GM23338 (cell line): ENCODE measurements at regions not wholly inside any gene's neighbourhood (a gene's known extent, or its start where the extent isn't known, plus 50 kb on each side); places are given as distances from the start of the nearest gene placed in this dataset.

Source experiments
- ATAC-seq: fragments of 200-7000 bp; cut with Tn5 transposase; 3 replicates; pipeline ENCODE4 v1.9.1; 2020
- DNase-seq: peaks from one replicate; pipeline ENCODE4 v3.0.0-alpha.2; 2015; ENCODE audit warnings: low spot score
- H2AFZ ChIP-seq: fragments of 200-600 bp; sonication (generic); 2 replicates; pipeline ENCODE4 v1.8.0; 2016; ENCODE audit warnings: antibody characterized with exemption, mild to moderate bottlenecking, moderate library complexity
- H3F3A ChIP-seq: fragments of 200-600 bp; sonication (generic); replicated peaks from 2 replicates; pipeline ENCODE4 v1.8.0; 2017; ENCODE audit warnings: antibody characterized with exemption, mixed run types, low read depth
- H3K27ac ChIP-seq: fragments of 200-600 bp; sonication (generic); 2 replicates; pipeline ENCODE4 v1.6.1; 2016; ENCODE audit warnings: low read depth
- H3K27me3 ChIP-seq: fragments of 200-600 bp; sonication (generic); 2 replicates; pipeline ENCODE4 v1.8.0; 2016; ENCODE audit warnings: mild to moderate bottlenecking, mixed run types, moderate library complexity; ENCODE audit not compliant: insufficient read depth
- H3K36me3 ChIP-seq: fragments of 200-600 bp; sonication (generic); 2 replicates; pipeline ENCODE4 v1.8.0; 2016; ENCODE audit warnings: mild to moderate bottlenecking; ENCODE audit not compliant: insufficient read depth
- H3K4me1 ChIP-seq: fragments of 200-600 bp; sonication (generic); 2 replicates; pipeline ENCODE4 v1.8.0; 2016; ENCODE audit warnings: mild to moderate bottlenecking, moderate library complexity; ENCODE audit not compliant: insufficient read depth
- H3K4me2 ChIP-seq: fragments of 200-600 bp; sonication (generic); 2 replicates; pipeline ENCODE4 v1.7.1; 2017; ENCODE audit warnings: mixed run types
- H3K4me3 ChIP-seq: fragments of 200-600 bp; sonication (generic); 2 replicates; pipeline ENCODE4 v1.6.1; 2016; ENCODE audit warnings: mixed run types
- H3K79me2 ChIP-seq: fragments of 200-600 bp; sonication (generic); replicated peaks from 2 replicates; pipeline ENCODE4 v1.8.0; 2017; ENCODE audit warnings: mild to moderate bottlenecking; ENCODE audit not compliant: insufficient read depth
- H3K9me2 ChIP-seq: fragments of 200-600 bp; sonication (generic); 2 replicates; pipeline ENCODE4 v1.8.0; 2017; ENCODE audit not compliant: insufficient read depth
- H4K20me1 ChIP-seq: fragments of 200-600 bp; sonication (generic); replicated peaks from 2 replicates; pipeline ENCODE4 v1.8.0; 2017; ENCODE audit warnings: mild to moderate bottlenecking; ENCODE audit not compliant: insufficient read depth
- H3K27ac Mint-ChIP-seq: 2 replicates; pipeline ENCODE4 v1.8.0; 2020; ENCODE audit warnings: inconsistent platforms, mild to moderate bottlenecking, moderate library complexity, mixed read lengths
- H3K27me3 Mint-ChIP-seq: 3 replicates; pipeline ENCODE4 v1.8.0; 2022; ENCODE audit warnings: low read depth, mild to moderate bottlenecking, moderate library complexity, mixed read lengths, inconsistent platforms; ENCODE audit not compliant: insufficient read depth, poor library complexity
- H3K36me3 Mint-ChIP-seq: 3 replicates; pipeline ENCODE4 v1.8.0; 2021; ENCODE audit warnings: low read depth, mild to moderate bottlenecking, inconsistent platforms, moderate library complexity, mixed read lengths
- H3K4me1 Mint-ChIP-seq: 3 replicates; pipeline ENCODE4 v1.8.0; 2020; ENCODE audit warnings: mild to moderate bottlenecking, inconsistent platforms, mixed read lengths
- H3K4me3 Mint-ChIP-seq: 3 replicates; pipeline ENCODE4 v1.8.0; 2021; ENCODE audit warnings: moderate library complexity, mild to moderate bottlenecking, inconsistent platforms, mixed read lengths
- H3K9me3 Mint-ChIP-seq: 3 replicates; pipeline ENCODE4 v1.8.0; 2020; ENCODE audit warnings: moderate library complexity, mild to moderate bottlenecking, inconsistent platforms, mixed read lengths
- CREB1 ChIP-seq: fragments of 250-450 bp; sonication (Bioruptor Pico); IDR thresholded peaks from 2 replicates; pipeline ENCODE4 v1.5.0; 2020; ENCODE audit warnings: low read depth, mild to moderate bottlenecking, moderate library complexity
- CTCF ChIP-seq, 2 experiments: fragments of 200-600 bp in 1 of 2; sonication (generic) in 1 of 2; conservative IDR thresholded peaks; 2 replicates each; pipeline versions ENCODE4 v1.5.1 to v1.6.1; 2016 to 2017; ENCODE audit warnings: antibody characterized with exemption in 2 of 2, low read depth in 2 of 2, mild to moderate bottlenecking in 2 of 2, moderate library complexity in 1 of 2
- ETS1 ChIP-seq: IDR thresholded peaks from 2 replicates; pipeline ENCODE4 v1.6.1; 2016; ENCODE audit warnings: antibody characterized with exemption
- EZH2 ChIP-seq: fragments of 200-600 bp; sonication (generic); IDR thresholded peaks from one replicate; pipeline ENCODE4 v1.8.0; 2017; ENCODE audit warnings: antibody characterized with exemption, mild to moderate bottlenecking, low read depth; ENCODE audit not compliant: unreplicated experiment
- EZH2phosphoT487 ChIP-seq: fragments of 200-600 bp; sonication (generic); IDR thresholded peaks from one replicate; pipeline ENCODE4 v1.8.1; 2018; ENCODE audit warnings: antibody characterized with exemption; ENCODE audit not compliant: unreplicated experiment
- JUNB ChIP-seq: IDR thresholded peaks from one replicate; pipeline ENCODE4 v1.6.1; 2016; ENCODE audit warnings: antibody characterized with exemption; ENCODE audit not compliant: unreplicated experiment
- NANOG ChIP-seq: IDR thresholded peaks from 2 replicates; pipeline ENCODE4 v1.6.1; 2016; ENCODE audit warnings: antibody characterized with exemption, borderline replicate concordance
- POLR2AphosphoS5 ChIP-seq: IDR thresholded peaks from 2 replicates; pipeline ENCODE4 v1.6.1; 2016; ENCODE audit warnings: antibody characterized with exemption, low read depth
- STAT1 ChIP-seq: IDR thresholded peaks from one replicate; pipeline ENCODE4 v1.6.1; 2016; ENCODE audit warnings: antibody characterized with exemption; ENCODE audit not compliant: unreplicated experiment
- ZNF114 ChIP-seq: fragments of 250-450 bp; sonication (Bioruptor Pico); IDR thresholded peaks from 2 replicates; pipeline ENCODE4 v1.5.0; 2020; ENCODE audit warnings: mild to moderate bottlenecking, moderate library complexity
- TF ChIP-seq, protein P1 (sequence below): IDR thresholded peaks from one replicate; pipeline ENCODE4 v1.6.1; 2018; ENCODE audit warnings: antibody characterized with exemption; ENCODE audit not compliant: unreplicated experiment

DNA sequence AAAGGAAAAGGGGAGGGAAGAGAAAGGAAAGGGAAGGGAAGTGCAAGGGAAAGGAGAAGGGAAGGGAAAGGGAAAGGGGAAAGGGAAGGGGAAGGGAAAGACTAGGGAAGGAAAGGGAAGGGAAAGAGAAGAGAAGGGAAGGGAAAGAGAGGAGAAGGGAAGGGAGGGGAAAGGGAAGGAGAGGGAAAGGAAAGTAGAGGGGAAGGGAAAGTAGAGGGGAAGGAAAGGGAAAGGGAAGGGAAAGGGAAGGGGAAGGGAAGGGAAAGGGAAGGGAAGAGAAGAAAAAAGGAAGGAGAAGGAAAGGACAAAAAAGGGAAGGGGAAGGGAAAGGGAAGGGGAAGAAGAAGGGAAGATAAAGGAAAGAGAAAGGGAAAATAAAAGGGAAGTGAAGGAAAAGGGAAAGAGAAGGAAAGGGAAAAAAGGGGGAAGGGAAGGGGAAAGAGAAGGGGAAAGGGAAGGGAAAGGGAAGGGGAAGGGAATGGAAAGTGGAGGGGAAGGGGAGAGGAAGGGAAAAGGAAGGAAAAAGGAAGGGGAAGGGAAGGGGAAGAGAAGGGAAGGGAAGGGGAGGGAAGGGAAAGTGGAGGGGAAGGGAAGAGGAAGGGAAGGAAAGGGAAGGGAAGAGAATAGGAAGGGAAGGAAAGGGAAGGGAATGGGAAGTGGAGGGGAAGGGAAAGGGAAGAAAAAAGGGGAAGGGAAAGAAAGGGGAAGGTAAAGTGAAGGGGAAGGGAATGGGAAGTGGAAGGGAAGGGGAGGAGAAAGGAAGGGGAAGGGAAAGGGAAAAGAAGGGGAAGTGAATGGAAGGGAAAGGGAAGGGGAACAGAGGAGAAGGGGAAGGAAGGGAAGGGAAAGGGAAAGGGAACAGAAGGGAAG is 138.2 kb downstream of the SPATA19 start:
- DNase-seq (no peak), ATAC-seq (no peak)
- H3K9me2 ChIP-seq = peaks cover 15% of the 10 kb centered on the region
- peaks cover 11% of the 10 kb centered on the region for H3K4me1 Mint-ChIP-seq
- H3K36me3 ChIP-seq = no peaks in the 10 kb centered on the region
- H3F3A ChIP-seq = no peaks in the 10 kb centered on the region
- TF ChIP-seq, protein P1, sequence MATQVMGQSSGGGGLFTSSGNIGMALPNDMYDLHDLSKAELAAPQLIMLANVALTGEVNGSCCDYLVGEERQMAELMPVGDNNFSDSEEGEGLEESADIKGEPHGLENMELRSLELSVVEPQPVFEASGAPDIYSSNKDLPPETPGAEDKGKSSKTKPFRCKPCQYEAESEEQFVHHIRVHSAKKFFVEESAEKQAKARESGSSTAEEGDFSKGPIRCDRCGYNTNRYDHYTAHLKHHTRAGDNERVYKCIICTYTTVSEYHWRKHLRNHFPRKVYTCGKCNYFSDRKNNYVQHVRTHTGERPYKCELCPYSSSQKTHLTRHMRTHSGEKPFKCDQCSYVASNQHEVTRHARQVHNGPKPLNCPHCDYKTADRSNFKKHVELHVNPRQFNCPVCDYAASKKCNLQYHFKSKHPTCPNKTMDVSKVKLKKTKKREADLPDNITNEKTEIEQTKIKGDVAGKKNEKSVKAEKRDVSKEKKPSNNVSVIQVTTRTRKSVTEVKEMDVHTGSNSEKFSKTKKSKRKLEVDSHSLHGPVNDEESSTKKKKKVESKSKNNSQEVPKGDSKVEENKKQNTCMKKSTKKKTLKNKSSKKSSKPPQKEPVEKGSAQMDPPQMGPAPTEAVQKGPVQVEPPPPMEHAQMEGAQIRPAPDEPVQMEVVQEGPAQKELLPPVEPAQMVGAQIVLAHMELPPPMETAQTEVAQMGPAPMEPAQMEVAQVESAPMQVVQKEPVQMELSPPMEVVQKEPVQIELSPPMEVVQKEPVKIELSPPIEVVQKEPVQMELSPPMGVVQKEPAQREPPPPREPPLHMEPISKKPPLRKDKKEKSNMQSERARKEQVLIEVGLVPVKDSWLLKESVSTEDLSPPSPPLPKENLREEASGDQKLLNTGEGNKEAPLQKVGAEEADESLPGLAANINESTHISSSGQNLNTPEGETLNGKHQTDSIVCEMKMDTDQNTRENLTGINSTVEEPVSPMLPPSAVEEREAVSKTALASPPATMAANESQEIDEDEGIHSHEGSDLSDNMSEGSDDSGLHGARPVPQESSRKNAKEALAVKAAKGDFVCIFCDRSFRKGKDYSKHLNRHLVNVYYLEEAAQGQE = no peak
- H3K4me1 ChIP-seq = peaks cover 24% of the 10 kb centered on the region
- H3K27ac ChIP-seq = no peak overlapping the region
- H3K27me3 Mint-ChIP-seq = no peaks in the 10 kb centered on the region
- H3K4me3 Mint-ChIP-seq = no peak overlapping the region
- H2AFZ ChIP-seq = no peak overlapping the region
- no peaks in the 10 kb centered on the region for H3K27me3 ChIP-seq
- no peak overlapping the region for H3K4me3 ChIP-seq
- H3K36me3 Mint-ChIP-seq = no peaks in the 10 kb centered on the region
- no peaks in the 10 kb centered on the region for H3K9me3 Mint-ChIP-seq
- H3K4me2 ChIP-seq = no peak overlapping the region
- no peak overlapping the region for H3K27ac Mint-ChIP-seq
- H3K79me2 ChIP-seq = no peaks in the 10 kb centered on the region
- no peaks in the 10 kb centered on the region for H4K20me1 ChIP-seq

DNA sequence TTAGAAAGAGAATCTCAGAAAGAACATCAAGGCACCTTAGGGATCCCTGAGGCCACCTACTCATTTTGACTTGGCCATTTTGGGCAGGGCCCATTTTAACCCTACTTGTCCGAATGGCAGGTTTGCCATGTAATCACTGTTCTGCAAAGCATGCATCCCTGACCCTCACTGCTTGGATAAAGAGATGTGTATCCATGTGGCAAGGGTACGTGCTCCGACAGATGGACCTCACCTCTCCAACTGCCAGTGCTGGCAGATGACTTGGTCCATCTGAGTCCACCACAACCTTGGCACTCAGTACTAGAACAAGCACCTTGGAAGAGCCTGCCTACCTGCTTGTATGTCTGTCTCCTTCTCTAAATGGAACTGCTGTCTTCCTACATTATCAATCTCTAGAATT is 139.4 kb downstream of the SPATA19 start:
- DNase-seq = no peak
- Mint-ChIP-seq H3K27ac (no peak overlapping the region), H3K36me3 (no peaks in the 10 kb centered on the region), H3K4me3 (no peak overlapping the region), H3K9me3 (no peaks in the 10 kb centered on the region), H3K27me3 (no peaks in the 10 kb centered on the region), H3K4me1 (peaks cover 11% of the 10 kb centered on the region)
- no peak overlapping the region for H2AFZ ChIP-seq
- H3K4me1 ChIP-seq = peaks cover 11% of the 10 kb centered on the region; the same call in 1 of the 2 replicates
- no peak overlapping the region for H3K4me3 ChIP-seq
- H3K4me2 ChIP-seq = no peak overlapping the region
- H4K20me1 ChIP-seq = no peaks in the 10 kb centered on the region
- H3K27me3 ChIP-seq = no peaks in the 10 kb centered on the region
- H3K79me2 ChIP-seq = no peaks in the 10 kb centered on the region
- no peaks in the 10 kb centered on the region for H3F3A ChIP-seq
- H3K36me3 ChIP-seq = no peaks in the 10 kb centered on the region
- peaks cover 15% of the 10 kb centered on the region for H3K9me2 ChIP-seq
- ATAC-seq = no peak
- no peak overlapping the region for H3K27ac ChIP-seq
- TF ChIP-seq STAT1 (no peak), EZH2 (no peak), POLR2AphosphoS5 (no peak), NANOG (no peak), JUNB (no peak), ZNF114 (no peak), CREB1 (CRISPR knock-in tag) (no peak), CTCF (conservative IDR thresholded peaks at IDR 0.05; ENCODE audit: low read depth in 2 of 2) (no peak), EZH2phosphoT487 (no peak), ETS1 (no peak)
- TF ChIP-seq, protein P1 = no peak
